Upper lobe of left lung (tissue), 4 donors: ENCODE measurements at regions not wholly inside any gene's neighbourhood (a gene's known extent, or its start where the extent isn't known, plus 50 kb on each side); places are given as distances from the start of the nearest gene placed in this dataset.

Experiments
- CTCF ChIP-seq, 6 experiments: fragments of 450-650 bp in 4 of 6; fragments of 200-600 bp in 2 of 6; sonication (generic) in 2 of 6; IDR thresholded peaks; one replicate each; pipeline ENCODE4 v1.5.1; 2016 to 2019; ENCODE audit warnings: antibody characterized with exemption in 6 of 6
- POLR2A ChIP-seq, 4 donors: fragments of 450-650 bp; IDR thresholded peaks; one replicate each; pipeline ENCODE4 v1.5.1; 2016 to 2017; ENCODE audit warnings: antibody characterized with exemption in 4 of 4, mild to moderate bottlenecking in 2 of 4

- TF ChIP-seq CTCF (IDR thresholded peaks at IDR 0.05) (no peak), POLR2A (IDR thresholded peaks at IDR 0.05) (no peak)
These were observed 593.1 kb upstream of the LRRTM4 start for GRCh38 chr2:78115291-78115690.
